DMS79 treated with DMSO at 0.1 percent for 48 hours (cell line): ENCODE measurements at regions not wholly inside any gene's neighbourhood (a gene's known extent, or its start where the extent isn't known, plus 50 kb on each side); places are given as distances from the start of the nearest gene placed in this dataset.

Experiments
- DNase-seq: peaks from one replicate; lab custom pipeline; 2025; lab: John Stamatoyannopoulos, UW

- no peak for DNase-seq
Observed at GRCh38 chr4:188839704-188840103, 700.5 kb downstream of the TRIML1 start.

GRCh38 chr4:188841523-188841922 is 702.3 kb downstream of the TRIML1 start:
- no peak for DNase-seq

- DNase-seq: no peak
Observed at GRCh38 chr4:188854436-188854835, 715.2 kb downstream of the TRIML1 start.

GRCh38 chr4:188858696-188859095 is 719.5 kb downstream of the TRIML1 start:
- no peak for DNase-seq

GRCh38 chr4:188864741-188865140 is 725.5 kb downstream of the TRIML1 start:
- no peak for DNase-seq

- DNase-seq: no peak
Observed at GRCh38 chr4:188867796-188868195, 728.6 kb downstream of the TRIML1 start.

- no peak for DNase-seq
Observed at GRCh38 chr4:188869581-188869980, 730.3 kb downstream of the TRIML1 start.

GRCh38 chr4:188872809-188873208 is 733.6 kb downstream of the TRIML1 start:
- DNase-seq: no peak

- DNase-seq: no peak
Observed at GRCh38 chr4:188876881-188877280, 737.6 kb downstream of the TRIML1 start.

GRCh38 chr4:188879598-188879997 is 740.4 kb downstream of the TRIML1 start:
- DNase-seq: no peak

GRCh38 chr4:188887905-188888304 is 748.7 kb downstream of the TRIML1 start:
- no peak for DNase-seq

- no peak for DNase-seq
Observed at GRCh38 chr4:188892837-188893236, 753.6 kb downstream of the TRIML1 start.

- DNase-seq: no peak
Observed at GRCh38 chr4:188903986-188904385, 764.7 kb downstream of the TRIML1 start.

GRCh38 chr4:188904617-188905016 is 765.4 kb downstream of the TRIML1 start:
- no peak for DNase-seq

GRCh38 chr4:188905248-188905647 is 766.0 kb downstream of the TRIML1 start:
- no peak for DNase-seq

GRCh38 chr4:188911199-188911598 is 772.0 kb downstream of the TRIML1 start:
- no peak for DNase-seq

GRCh38 chr4:188911707-188912106 is 772.5 kb downstream of the TRIML1 start:
- no peak for DNase-seq

GRCh38 chr4:188915175-188915574 is 775.9 kb downstream of the TRIML1 start:
- DNase-seq: no peak

- DNase-seq: no peak
Observed at GRCh38 chr4:188918787-188919186, 779.5 kb downstream of the TRIML1 start.

GRCh38 chr4:188930822-188931221 is 791.6 kb downstream of the TRIML1 start:
- DNase-seq: no peak

GRCh38 chr4:188934320-188934962 is 795.2 kb downstream of the TRIML1 start:
- DNase-seq: no peak

GRCh38 chr4:188941524-188942119 is 802.4 kb downstream of the TRIML1 start:
- DNase-seq: no peak

- DNase-seq: no peak
Observed at GRCh38 chr4:188942606-188943005, 803.4 kb downstream of the TRIML1 start.

GRCh38 chr4:188949596-188949995 is 810.4 kb downstream of the TRIML1 start:
- DNase-seq: no peak
